ENCODE measurements at regions not wholly inside any gene's neighbourhood (a gene's known extent, or its start where the extent isn't known, plus 50 kb on each side); places are given as distances from the start of the nearest gene placed in this dataset.

- no peaks in the 10 kb centered on the region for H3K36me3 ChIP-seq (ENCODE audit: control insufficient read depth in 2 of 2, insufficient read depth in 1 of 2, low read length in 2 of 2)
- no peaks in the 10 kb centered on the region for H3K9me3 ChIP-seq (ENCODE audit: control insufficient read depth, insufficient read depth, low read depth, low read length)
- H3K27ac ChIP-seq (ENCODE audit: extremely low read depth, low read depth, low read length): no peak overlapping the region
- no peaks in the 10 kb centered on the region for H3K4me1 ChIP-seq (ENCODE audit: control insufficient read depth, insufficient read depth, low read length)
- CTCF ChIA-PET: no interaction called here
- no peak overlapping the region for H3K4me3 ChIP-seq (ENCODE audit: low read depth, low read length)
- POLR2A ChIA-PET: no interaction called here
- TF ChIP-seq ZBTB7A (tag by site-specific recombination; IDR thresholded peaks at IDR 0.05; ENCODE audit: low read depth) (no peak), ZNF654 (tag by site-specific recombination; IDR thresholded peaks at IDR 0.05; ENCODE audit: low read depth) (no peak), ZNF639 (tag by site-specific recombination; IDR thresholded peaks at IDR 0.05) (no peak), SALL2 (tag by site-specific recombination; IDR thresholded peaks at IDR 0.05; ENCODE audit: borderline replicate concordance) (no peak), PRDM1 (tag by site-specific recombination; IDR thresholded peaks at IDR 0.05) (no peak), ZBTB8A (tag by site-specific recombination; IDR thresholded peaks at IDR 0.05) (no peak), ZNF645 (tag by site-specific recombination; IDR thresholded peaks at IDR 0.05) (no peak), SP7 (tag by site-specific recombination; IDR thresholded peaks at IDR 0.05) (no peak), ZFP41 (tag by site-specific recombination; IDR thresholded peaks at IDR 0.05; ENCODE audit: borderline replicate concordance) (no peak), ZNF658 (tag by site-specific recombination; IDR thresholded peaks at IDR 0.05) (no peak), KLF10 (tag by site-specific recombination; IDR thresholded peaks at IDR 0.05) (no peak), ZNF211 (tag by site-specific recombination; IDR thresholded peaks at IDR 0.05; ENCODE audit: low read depth) (no peak), ZNF341 (tag by site-specific recombination; IDR thresholded peaks at IDR 0.05; ENCODE audit: low read depth) (no peak), OSR2 (tag by site-specific recombination; IDR thresholded peaks at IDR 0.05) (no peak), ZBTB48 (tag by site-specific recombination; IDR thresholded peaks at IDR 0.05) (no peak), ZNF140 (tag by site-specific recombination; IDR thresholded peaks at IDR 0.05) (no peak), ZNF830 (tag by site-specific recombination; IDR thresholded peaks at IDR 0.05; ENCODE audit: low read depth) (no peak), ZNF514 (tag by site-specific recombination; IDR thresholded peaks at IDR 0.05) (no peak)
- TF ChIP-seq, protein P1, sequence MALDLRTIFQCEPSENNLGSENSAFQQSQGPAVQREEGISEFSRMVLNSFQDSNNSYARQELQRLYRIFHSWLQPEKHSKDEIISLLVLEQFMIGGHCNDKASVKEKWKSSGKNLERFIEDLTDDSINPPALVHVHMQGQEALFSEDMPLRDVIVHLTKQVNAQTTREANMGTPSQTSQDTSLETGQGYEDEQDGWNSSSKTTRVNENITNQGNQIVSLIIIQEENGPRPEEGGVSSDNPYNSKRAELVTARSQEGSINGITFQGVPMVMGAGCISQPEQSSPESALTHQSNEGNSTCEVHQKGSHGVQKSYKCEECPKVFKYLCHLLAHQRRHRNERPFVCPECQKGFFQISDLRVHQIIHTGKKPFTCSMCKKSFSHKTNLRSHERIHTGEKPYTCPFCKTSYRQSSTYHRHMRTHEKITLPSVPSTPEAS (tag by site-specific recombination; IDR thresholded peaks at IDR 0.05): no peak
These were observed 717.4 kb upstream of the SPRY2 start for GRCh38 chr13:81058211-81058915.

GRCh38 chr13:81051873-81052272 lies 710.9 kb upstream of the SPRY2 start:
- ChIA-PET CTCF (interaction anchor here (0.6 to 1.0 kb wide), 4 partner anchors 8 to 1048 kb away, joined by 3 read pairs; no protein-coding TSS in a partner anchor), POLR2A (no interaction called here)
- H3K4me1 ChIP-seq (ENCODE audit: control insufficient read depth, insufficient read depth, low read length): no peaks in the 10 kb centered on the region
- no peak overlapping the region for H3K27ac ChIP-seq (ENCODE audit: extremely low read depth, low read depth, low read length)
- H3K36me3 ChIP-seq (ENCODE audit: control insufficient read depth in 2 of 2, insufficient read depth in 1 of 2, low read length in 2 of 2): no peaks in the 10 kb centered on the region
- H3K4me3 ChIP-seq (ENCODE audit: low read depth, low read length): no peak overlapping the region
- no peaks in the 10 kb centered on the region for H3K9me3 ChIP-seq (ENCODE audit: control insufficient read depth, insufficient read depth, low read depth, low read length)
- no peak for TF ChIP-seq ZNF645 (tag by site-specific recombination; IDR thresholded peaks at IDR 0.05)
- TF ChIP-seq ZNF626 (tag by site-specific recombination; IDR thresholded peaks at IDR 0.05): no peak
- no peak for TF ChIP-seq ZNF354C (tag by site-specific recombination; IDR thresholded peaks at IDR 0.05; ENCODE audit: borderline replicate concordance, low read depth)
- no peak for TF ChIP-seq ZNF37A (tag by site-specific recombination; IDR thresholded peaks at IDR 0.05)
- TF ChIP-seq ZEB2 (tag by site-specific recombination; IDR thresholded peaks at IDR 0.05): no peak
- no peak for TF ChIP-seq ZNF18 (tag by site-specific recombination; IDR thresholded peaks at IDR 0.05)
- TF ChIP-seq ZNF843 (tag by site-specific recombination; IDR thresholded peaks at IDR 0.05): no peak
- no peak for TF ChIP-seq AEBP2 (tag by site-specific recombination; IDR thresholded peaks at IDR 0.05; ENCODE audit: borderline replicate concordance)
- no peak for TF ChIP-seq MYNN (tag by site-specific recombination; IDR thresholded peaks at IDR 0.05; ENCODE audit: borderline replicate concordance)
